Epidermal melanocyte (primary cell): ENCODE measurements at regions not wholly inside any gene's neighbourhood (a gene's known extent, or its start where the extent isn't known, plus 50 kb on each side); places are given as distances from the start of the nearest gene placed in this dataset.

Experiments
- DNase-seq: peaks from one replicate; pipeline ENCODE4 v3.0.0; 2011; ENCODE audit warnings: low spot score; ENCODE audit not compliant: insufficient read length

GRCh38 chr12:46432325-46432724 is 59.8 kb upstream of the SLC38A2 start:
- no peak for DNase-seq

GRCh38 chr12:46430340-46430948 is 57.9 kb upstream of the SLC38A2 start:
- DNase-seq: no peak
